Lower leg skin (tissue), 3 donors: ENCODE measurements at regions not wholly inside any gene's neighbourhood (a gene's known extent, or its start where the extent isn't known, plus 50 kb on each side); places are given as distances from the start of the nearest gene placed in this dataset.

Source experiments
- CTCF ChIP-seq, 3 donors: fragments of 450-650 bp; IDR thresholded peaks; one replicate each; pipeline ENCODE4 v1.5.1; 2016; ENCODE audit warnings: antibody characterized with exemption in 3 of 3, mild to moderate bottlenecking in 3 of 3, moderate library complexity in 2 of 3
- POLR2A ChIP-seq, 2 donors: fragments of 450-650 bp; IDR thresholded peaks; one replicate each; pipeline ENCODE4 v1.6.1; 2016 to 2017; ENCODE audit warnings: antibody characterized with exemption in 2 of 2, mild to moderate bottlenecking in 1 of 2, moderate library complexity in 1 of 2

DNA sequence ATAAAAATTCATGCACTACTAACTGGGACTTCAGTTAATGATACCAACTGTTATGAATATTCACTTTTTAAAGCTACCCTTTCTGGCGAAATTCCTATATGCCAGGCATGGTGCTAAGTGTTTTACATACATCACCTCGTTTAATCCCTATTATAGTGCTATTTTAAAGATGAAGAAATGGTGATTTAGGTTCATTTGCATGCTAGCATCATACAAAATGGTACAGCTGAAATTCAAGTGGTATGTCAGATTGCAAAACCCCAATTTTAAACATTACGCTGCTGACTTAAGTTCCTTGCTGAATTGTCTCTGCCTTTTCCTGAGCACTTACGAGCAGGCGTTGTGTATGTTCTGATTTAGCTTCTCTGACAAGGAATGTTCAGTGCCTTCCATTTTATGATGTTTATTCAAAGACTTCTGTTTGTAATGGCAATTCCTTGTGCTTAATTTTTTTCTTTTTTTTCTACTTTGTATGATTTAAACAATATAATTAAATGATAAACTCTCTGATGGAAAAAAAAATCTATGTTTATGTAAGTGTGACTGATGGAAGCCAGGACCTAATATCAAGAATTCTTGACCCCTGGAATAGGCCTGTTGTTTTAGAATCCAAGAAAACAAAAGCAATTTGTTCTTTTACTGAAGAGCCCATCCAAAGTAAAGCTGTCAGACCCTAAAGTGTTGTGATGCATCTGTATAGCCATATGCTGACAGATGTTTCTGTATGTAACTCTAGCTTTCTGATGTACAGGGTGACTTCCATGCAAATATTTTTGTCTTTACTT, 148.1 kb downstream of the PCDH7 start:
- TF ChIP-seq CTCF (IDR thresholded peaks at IDR 0.05) (no peak), POLR2A (IDR thresholded peaks at IDR 0.05) (no peak)
